HG03066 (cell line): ENCODE measurements at regions not wholly inside any gene's neighbourhood (a gene's known extent, or its start where the extent isn't known, plus 50 kb on each side); places are given as distances from the start of the nearest gene placed in this dataset.

Experiments
- ATAC-seq: cut with Tn5 transposase; IDR thresholded peaks from one replicate; pipeline ENCODE4 v1.9.1; 2021; ENCODE audit warnings: low read depth; ENCODE audit not compliant: unreplicated experiment

- ATAC-seq: no peak
These were observed 348.4 kb downstream of the BRINP1 start for GRCh38 chr9:119020730-119021333.

- ATAC-seq: no peak
These were observed 343.1 kb downstream of the BRINP1 start for GRCh38 chr9:119026120-119026519.

DNA sequence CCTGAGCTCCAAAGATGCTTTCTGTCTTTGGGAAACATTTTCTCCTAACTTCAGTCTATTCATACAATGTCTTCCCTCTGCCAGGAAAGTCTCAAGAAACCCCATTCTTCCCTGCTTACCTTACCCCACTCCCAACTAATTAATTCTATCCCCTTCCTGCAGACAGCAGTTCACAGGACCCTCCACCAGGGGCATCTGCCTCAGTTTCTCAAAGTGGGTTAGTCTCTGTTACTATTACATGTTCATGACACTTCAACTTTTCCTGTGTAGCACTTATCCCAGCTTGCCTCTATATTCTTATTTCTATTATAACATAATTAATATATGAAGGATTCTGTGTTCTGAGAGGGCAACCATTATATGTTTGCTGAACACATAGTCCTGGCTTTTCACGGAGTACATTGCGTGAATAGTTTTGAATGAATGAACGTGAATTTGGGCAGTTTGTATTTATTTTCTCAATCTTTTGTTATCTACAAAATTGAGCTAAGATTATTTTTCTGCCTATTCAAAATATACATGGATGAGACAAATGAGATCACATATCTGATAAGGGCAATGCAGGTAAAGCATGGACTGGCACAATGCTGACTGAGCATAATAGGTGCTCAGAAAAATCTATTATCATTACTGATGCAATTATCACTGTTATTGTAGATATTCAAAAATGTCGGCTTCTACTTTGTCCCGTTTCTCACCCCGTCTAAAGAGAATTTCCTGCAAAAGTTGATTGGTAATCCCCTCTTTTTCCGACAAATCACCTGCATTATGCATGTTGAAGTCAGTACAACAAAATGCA is 341.1 kb downstream of the BRINP1 start:
- ATAC-seq: no peak

DNA sequence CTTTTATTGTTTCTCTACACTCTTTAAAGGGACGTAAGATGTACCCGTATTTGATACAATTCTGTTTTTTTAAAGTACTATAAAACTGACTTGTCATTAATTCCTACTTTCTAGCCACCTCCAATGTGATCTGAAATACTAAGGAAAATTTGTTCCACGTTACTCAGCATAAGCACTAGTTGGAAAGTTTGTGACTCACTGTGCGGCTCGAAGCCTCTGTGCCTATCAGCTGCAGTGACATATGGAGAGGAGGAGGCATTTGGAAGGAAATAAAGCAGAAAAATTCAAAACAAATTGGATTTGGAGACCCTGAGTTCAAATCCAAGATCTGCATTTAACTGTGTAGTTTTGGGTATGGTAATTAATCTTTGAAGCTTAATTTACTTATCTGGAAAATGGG is 339.3 kb downstream of the BRINP1 start:
- no peak for ATAC-seq

DNA sequence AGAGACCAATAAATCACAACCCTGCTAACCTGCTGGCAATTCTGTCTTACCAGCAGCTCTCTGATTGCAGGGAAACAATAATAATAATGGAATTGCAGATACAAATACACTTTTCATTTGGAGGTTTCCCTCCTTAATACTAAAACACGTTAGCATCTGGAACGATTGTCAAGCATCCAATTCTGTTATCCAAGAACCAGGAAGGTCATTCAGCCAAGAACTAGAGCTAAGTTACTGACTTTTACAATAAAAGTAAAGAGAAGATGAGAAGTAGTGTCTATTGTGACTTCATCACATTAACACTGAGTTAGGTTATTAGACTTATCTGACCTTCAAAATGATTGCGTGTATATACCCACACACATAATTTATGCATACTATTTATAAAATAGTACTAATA is 335.6 kb downstream of the BRINP1 start:
- no peak for ATAC-seq

DNA sequence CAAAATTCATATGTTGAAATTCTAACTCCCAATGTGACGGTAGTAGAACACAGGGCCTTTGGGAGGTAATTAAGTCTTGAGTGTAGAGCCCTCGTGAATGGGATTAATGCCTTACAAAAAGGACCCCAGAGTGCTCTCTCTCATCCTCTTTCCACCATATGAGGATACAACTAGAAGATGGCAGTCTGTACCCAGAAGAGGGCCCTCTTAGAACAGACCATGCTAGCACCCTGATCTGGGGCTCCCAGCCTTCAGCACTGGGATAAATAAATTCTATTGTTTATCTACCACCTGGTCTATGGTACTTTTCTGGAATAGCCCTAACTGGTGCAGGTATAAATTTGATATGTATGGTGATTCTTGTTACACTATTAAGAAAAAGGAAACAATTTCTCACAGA is 332.3 kb downstream of the BRINP1 start:
- ATAC-seq: no peak

- ATAC-seq: no peak
These were observed 325.2 kb downstream of the BRINP1 start for GRCh38 chr9:119043996-119044395.

- no peak for ATAC-seq
These were observed 324.4 kb downstream of the BRINP1 start for GRCh38 chr9:119044806-119045205.

GRCh38 chr9:119047513-119048307 is 321.5 kb downstream of the BRINP1 start:
- ATAC-seq: no peak

DNA sequence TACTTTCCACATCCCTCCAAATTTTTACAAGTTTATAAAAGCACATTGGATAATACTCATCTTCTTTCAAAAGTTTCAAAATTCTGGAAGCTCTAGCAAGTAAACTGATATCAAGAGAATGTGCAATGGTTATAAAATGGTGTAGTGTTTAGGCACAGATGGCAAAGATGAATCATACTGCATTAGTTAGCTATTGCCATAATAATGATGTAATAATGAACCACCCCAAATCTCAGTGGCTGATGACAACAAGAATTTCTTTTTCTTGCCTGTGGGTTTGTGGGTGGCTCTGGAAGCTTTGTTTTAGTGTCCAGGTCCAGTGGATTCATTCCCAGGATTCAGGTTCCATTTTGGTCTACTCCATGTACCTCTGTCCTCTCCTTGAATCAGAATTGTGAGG is 319.0 kb downstream of the BRINP1 start:
- ATAC-seq: no peak

DNA sequence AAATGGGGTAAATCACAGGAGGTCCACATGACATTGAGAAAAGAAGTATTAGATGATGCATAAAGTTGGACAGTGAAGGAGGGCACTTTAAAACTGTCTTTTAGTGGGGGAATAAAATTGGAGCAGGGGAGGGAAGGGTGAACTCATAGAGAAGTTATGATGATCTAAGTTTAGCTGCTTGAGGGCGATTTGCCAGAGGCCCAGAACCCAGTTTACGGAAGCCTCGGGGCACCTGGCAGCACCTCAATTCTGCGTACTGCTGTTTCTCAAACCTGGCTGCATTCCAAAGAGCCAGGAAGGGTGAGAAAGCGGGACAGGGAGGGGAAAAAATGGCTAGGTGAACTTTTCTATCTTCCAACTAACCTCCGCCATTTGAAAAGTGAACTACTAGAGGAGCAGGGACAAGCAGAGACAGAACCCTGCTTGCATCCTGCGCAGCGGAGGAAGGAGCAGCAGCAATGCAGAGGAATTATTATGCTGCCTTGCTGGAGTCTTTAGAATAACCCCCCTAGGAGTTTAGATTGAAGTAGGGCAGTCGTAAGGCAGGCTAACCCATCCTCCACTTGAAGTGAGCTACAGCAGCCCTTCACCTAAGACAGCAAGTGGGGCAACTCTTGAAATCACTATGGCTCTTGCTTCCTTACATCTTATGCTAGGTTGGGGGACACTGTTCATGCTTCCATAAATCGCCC is 316.8 kb downstream of the BRINP1 start:
- ATAC-seq: no peak

GRCh38 chr9:119053070-119053469 is 316.2 kb downstream of the BRINP1 start:
- ATAC-seq: no peak

DNA sequence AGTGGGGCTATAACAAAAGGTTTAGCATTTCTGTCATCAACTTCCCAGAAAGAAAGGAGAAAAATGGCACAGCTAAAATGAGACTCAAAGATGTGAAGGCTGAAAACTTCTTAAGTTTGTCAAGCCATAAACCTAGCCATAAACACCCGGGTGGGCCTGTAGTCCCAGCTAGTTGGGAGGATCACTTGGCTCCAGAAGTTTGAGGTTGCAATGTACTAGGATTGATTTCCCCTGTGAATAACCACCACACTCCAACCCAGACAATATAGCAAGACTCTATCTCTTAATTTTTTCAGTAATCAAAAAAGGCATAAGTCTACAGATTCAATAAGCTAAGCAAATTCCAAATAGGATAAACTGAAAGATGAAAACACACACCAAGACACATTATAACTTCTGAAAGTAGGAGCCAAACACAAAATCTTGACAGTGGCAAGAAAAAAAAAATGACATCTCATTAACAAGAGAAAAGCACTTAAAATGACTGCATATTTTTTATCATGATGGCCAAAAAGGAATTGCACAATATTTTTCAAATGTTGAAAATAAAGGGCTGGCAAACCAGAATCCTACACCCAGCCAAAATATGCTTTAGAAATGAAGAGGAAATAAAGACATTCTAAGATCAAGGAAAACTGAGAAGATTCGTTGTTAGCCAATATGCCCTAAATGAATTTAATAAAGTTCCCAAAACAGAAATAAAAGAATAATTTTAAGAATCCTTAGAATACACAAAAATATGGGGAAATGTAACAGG is 308.4 kb downstream of the BRINP1 start:
- ATAC-seq: no peak

DNA sequence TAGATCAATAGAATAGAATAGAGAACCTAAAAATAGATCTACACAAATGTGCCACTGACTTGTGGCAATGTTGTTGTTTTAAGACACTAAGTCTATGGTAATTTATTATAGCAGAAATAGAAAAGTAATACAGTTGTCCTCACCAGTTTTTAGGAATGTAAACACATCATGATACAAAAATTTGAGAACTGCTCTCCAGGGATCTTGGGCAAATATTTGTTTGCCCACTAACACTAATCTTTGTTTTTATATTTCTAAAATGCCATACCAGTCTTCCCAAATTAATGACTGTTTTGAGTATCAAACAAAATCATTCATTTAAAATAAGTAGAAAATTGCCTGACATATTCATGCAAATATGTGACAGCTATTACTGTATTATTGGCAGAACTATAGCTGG is 297.6 kb downstream of the BRINP1 start:
- no peak for ATAC-seq

DNA sequence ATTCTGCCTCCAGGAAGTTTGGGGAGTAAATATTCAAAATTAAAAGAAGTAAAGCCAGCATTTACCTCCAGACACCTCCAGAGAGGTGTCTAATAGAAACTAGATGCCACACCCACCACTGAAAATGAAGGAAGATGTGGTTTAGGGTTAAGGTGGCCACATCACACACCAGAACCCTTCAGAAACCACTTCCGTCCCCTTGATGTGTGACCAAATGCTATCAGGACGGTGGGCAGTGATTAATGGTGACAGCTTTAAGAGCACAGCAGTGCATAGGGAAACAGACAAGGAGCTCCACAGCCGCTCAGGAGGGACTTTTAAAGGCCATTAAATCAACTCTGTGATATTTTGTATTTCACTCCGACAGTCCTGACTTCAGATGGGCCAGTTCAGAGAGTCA is 295.2 kb downstream of the BRINP1 start:
- ATAC-seq: no peak

DNA sequence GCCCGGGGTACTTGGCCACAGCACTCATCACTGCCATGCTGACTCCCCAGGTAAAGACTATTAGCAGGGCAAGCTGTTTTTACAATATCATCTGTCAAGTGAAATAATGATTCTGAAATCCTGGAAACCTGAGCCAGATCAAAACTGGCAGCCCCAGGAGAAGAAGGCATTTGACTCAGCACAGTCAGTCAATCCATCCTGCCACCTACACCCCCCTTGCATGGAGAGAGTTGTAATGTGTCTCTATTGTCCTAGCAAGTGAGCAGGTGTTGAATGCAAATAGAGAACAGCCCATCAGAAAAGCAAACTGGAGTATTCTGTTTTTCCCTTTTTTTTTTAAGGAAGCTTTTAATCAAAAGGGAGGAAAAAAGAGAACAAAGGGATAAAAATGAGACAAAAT is 291.2 kb downstream of the BRINP1 start:
- ATAC-seq: no peak

DNA sequence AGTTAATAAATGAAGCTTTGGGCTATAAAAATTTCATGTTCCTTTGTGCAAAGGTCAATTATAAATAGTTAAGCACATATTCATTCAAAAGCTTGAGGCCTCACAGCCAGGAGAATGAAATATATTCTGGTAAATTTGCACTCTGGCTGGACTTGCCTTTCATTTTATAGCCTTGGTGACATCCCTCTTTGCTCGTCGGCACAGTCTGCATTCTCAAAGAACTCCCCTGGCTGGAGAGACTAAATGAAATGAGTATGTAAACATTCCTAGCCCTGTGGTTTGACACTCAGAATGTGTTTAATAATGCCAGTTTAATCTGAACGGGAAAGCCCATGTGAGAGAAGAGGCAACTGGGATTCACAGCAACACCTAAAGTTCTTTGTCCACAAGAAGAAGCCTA is 285.6 kb downstream of the BRINP1 start:
- no peak for ATAC-seq

- ATAC-seq: no peak
These were observed 282.6 kb downstream of the BRINP1 start for GRCh38 chr9:119086590-119086989.

DNA sequence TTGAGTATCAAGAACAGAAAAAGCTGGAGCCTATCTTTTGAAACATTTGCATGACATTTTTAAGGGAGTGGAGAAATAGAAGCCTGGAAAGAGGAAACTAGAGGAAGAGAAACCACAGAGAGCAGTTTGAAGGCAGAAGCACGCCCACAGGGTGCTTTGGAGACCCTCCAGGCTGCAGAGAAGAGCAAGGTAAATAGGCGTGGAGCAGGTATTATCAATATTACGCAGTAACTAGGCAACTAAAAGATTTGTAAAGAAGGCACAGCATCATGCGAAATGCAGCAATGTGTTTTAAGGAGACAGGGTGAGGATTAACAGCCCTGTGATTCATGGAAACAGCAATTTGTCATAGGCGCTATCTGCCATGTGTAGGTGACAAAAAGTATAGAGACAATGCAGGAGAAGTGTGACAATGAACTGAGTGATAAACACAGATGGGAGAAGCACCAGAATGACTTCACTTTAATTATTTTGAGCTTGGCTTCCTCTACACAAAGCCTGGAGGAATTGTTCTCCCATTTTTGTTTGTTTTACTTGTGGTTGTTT is 281.2 kb downstream of the BRINP1 start:
- ATAC-seq: no peak

DNA sequence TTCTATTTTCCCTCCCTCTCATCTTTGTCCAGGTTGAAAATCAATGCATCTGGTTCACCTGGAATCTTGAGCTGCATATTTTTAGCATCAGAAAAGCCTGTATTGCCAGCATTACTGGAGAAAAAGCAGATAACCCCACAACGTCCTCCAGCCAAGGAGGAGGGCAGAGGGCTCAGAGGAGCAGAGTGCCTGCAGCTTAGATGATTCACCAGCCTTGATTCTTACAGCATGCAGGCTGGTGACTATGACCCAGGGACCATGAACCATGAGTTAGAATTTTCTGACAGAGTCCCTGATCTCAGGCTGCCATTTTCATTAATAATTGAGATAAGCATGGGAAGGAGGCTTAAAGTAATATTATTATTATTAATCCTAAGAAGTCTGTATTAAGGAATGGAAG is 278.2 kb downstream of the BRINP1 start:
- ATAC-seq: no peak
